Cardiac muscle cell (in vitro differentiated cells and primary cell): ENCODE measurements at regions not wholly inside any gene's neighbourhood (a gene's known extent, or its start where the extent isn't known, plus 50 kb on each side); places are given as distances from the start of the nearest gene placed in this dataset.
"Not testable (repeated sequence)": the region's sequence is repeated elsewhere in the genome, so short reads cannot be mapped to it uniquely, and the experiment has no call there.

Source experiments
- DNase-seq, 2 donors: peaks; one replicate each; pipeline versions ENCODE4 v3.0.0 to v3.0.0-alpha.2; 2010 to 2017; ENCODE audit warnings: low read depth in 1 of 2, low spot score in 1 of 2
- H3K27ac ChIP-seq: fragments of 200-600 bp; sonication (generic); 2 replicates; pipeline ENCODE4 v1.5.1; 2016
- H3K27me3 ChIP-seq: fragments of 200-600 bp; sonication (generic); 2 replicates; pipeline ENCODE4 v1.6.0; 2016; ENCODE audit warnings: control low read depth
- H3K36me3 ChIP-seq: fragments of 200-600 bp; sonication (generic); 2 replicates; pipeline ENCODE4 v1.5.1; 2016; ENCODE audit warnings: control low read depth
- H3K4me1 ChIP-seq: fragments of 200-600 bp; sonication (generic); 2 replicates; pipeline ENCODE4 v1.8.1; 2017; ENCODE audit warnings: low read depth, mild to moderate bottlenecking, mixed run types
- H3K4me3 ChIP-seq: fragments of 200-600 bp; sonication (generic); 2 replicates; pipeline ENCODE4 v1.5.1; 2016; ENCODE audit warnings: mild to moderate bottlenecking
- H3K9me3 ChIP-seq: fragments of 200-600 bp; sonication (generic); 2 replicates; pipeline ENCODE4 v1.5.1; 2017; ENCODE audit warnings: low read depth, mild to moderate bottlenecking, control low read depth
- CTCF ChIP-seq: IDR thresholded peaks from 2 replicates; pipeline ENCODE4 v1.5.1; 2012; ENCODE audit warnings: low read depth, mild to moderate bottlenecking, low read length

DNA sequence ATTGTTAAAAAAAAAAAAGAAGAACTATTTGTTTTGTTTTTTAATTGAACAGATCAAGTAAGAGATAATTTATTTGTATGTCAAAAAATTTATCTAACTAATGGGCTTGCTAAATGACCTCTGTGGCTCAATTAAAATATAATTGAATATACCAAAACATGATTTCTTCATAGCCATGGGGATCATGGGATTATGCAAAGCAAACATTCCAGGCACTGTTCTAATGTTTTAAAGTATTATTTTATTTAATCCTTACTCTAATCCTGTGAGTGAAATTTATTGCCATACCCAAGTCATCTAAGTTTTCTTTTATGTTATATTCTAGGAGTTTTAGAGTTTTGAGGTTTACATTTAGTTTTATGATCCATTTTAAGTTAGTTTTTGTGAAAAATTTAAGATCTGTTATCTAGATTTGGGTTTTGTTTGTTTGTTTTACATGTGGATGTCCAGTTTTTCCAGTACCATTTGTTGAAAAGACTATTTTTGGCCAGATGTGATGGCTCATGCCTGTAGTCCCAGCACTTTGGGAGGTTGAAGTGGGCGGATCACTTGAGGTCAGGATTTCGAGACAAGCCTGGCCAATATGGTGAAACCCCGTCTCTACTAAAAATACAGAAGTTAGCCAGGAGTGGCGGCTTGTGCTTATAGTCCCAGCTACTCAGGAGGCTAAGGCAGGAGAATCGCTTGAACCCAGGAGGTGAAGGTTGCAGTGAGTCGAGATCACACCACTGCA is 52.3 kb upstream of the CNOT10 start:
- H3K4me3 ChIP-seq = no peak overlapping the region
- no peaks in the 10 kb centered on the region for H3K36me3 ChIP-seq
- no peaks in the 10 kb centered on the region for H3K4me1 ChIP-seq

GRCh38 chr3:32630266-32630665 is 54.7 kb upstream of the CNOT10 start:
- no peaks in the 10 kb centered on the region for H3K36me3 ChIP-seq
- DNase-seq = peak in 1 of 2 donors; percentile 45
- no peak overlapping the region for H3K27ac ChIP-seq
- no peaks in the 10 kb centered on the region for H3K27me3 ChIP-seq
- H3K4me3 ChIP-seq = no peak overlapping the region
- no peaks in the 10 kb centered on the region for H3K9me3 ChIP-seq
- H3K4me1 ChIP-seq = no peaks in the 10 kb centered on the region
- no peak for TF ChIP-seq CTCF

More for the DNA sequence above, 52.3 kb upstream of the CNOT10 start:
- no peak for TF ChIP-seq CTCF
- DNase-seq = no peak
- Histone ChIP-seq H3K9me3 (no peaks in the 10 kb centered on the region), H3K27ac (no peak overlapping the region), H3K27me3 (no peaks in the 10 kb centered on the region)

- H3K27me3 ChIP-seq = no peaks in the 10 kb centered on the region
These were observed 56.0 kb upstream of the DYNC1LI1 start for GRCh38 chr3:32626631-32627030.

GRCh38 chr3:32625543-32626176 is 55.0 kb upstream of the DYNC1LI1 start:
- H3K4me3 ChIP-seq, H3K9me3 ChIP-seq, H3K36me3 ChIP-seq, H3K4me1 ChIP-seq, DNase-seq, H3K27me3 ChIP-seq, H3K27ac ChIP-seq: not testable (repeated sequence)

More at GRCh38 chr3:32626631-32627030, 56.0 kb upstream of the DYNC1LI1 start:
- Histone ChIP-seq H3K27ac (no peak overlapping the region), H3K4me1 (no peaks in the 10 kb centered on the region), H3K4me3 (no peak overlapping the region), H3K9me3 (no peaks in the 10 kb centered on the region), H3K36me3 (no peaks in the 10 kb centered on the region)
- TF ChIP-seq CTCF = no peak
- DNase-seq = no peak

GRCh38 chr3:32623532-32623931 is 52.9 kb upstream of the DYNC1LI1 start:
- no peak for TF ChIP-seq CTCF
- DNase-seq = no peak
- H3K4me1 ChIP-seq = no peaks in the 10 kb centered on the region
- H3K4me3 ChIP-seq = no peak overlapping the region
- H3K36me3 ChIP-seq = no peaks in the 10 kb centered on the region
- H3K27me3 ChIP-seq = no peaks in the 10 kb centered on the region
- H3K9me3 ChIP-seq = no peaks in the 10 kb centered on the region
- no peak overlapping the region for H3K27ac ChIP-seq

DNA sequence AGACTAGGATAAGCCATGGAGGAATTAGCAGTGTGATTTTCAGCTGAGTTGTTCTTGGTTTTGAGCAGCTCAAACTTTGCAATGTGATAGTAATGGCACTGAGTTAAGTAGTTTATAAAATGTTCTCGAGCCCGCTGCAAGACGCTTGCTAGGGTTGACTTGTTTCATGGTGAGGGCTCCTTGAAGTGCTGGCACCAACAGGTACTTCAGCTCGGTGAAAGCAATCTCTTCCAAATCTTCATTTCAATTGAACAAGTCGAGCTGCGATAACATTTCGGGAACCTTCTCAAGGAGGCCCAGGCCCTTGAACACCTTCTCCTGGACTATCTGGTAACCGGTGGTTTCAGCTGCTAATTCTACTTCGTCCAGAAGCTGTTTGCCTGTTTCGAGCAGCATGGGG is 50.8 kb upstream of the DYNC1LI1 start:
- no peaks in the 10 kb centered on the region for H3K4me1 ChIP-seq
- no peak overlapping the region for H3K27ac ChIP-seq
- no peaks in the 10 kb centered on the region for H3K36me3 ChIP-seq
- H3K9me3 ChIP-seq = no peaks in the 10 kb centered on the region
- no peak for DNase-seq
- no peaks in the 10 kb centered on the region for H3K27me3 ChIP-seq
- no peak for TF ChIP-seq CTCF
- no peak overlapping the region for H3K4me3 ChIP-seq
